HG03442 (cell line): ENCODE measurements at regions not wholly inside any gene's neighbourhood (a gene's known extent, or its start where the extent isn't known, plus 50 kb on each side); places are given as distances from the start of the nearest gene placed in this dataset.

Experiments used
- ATAC-seq: cut with Tn5 transposase; IDR thresholded peaks from one replicate; pipeline ENCODE4 v1.9.1; 2021; ENCODE audit warnings: mild to moderate bottlenecking, moderate library complexity; ENCODE audit not compliant: unreplicated experiment

DNA sequence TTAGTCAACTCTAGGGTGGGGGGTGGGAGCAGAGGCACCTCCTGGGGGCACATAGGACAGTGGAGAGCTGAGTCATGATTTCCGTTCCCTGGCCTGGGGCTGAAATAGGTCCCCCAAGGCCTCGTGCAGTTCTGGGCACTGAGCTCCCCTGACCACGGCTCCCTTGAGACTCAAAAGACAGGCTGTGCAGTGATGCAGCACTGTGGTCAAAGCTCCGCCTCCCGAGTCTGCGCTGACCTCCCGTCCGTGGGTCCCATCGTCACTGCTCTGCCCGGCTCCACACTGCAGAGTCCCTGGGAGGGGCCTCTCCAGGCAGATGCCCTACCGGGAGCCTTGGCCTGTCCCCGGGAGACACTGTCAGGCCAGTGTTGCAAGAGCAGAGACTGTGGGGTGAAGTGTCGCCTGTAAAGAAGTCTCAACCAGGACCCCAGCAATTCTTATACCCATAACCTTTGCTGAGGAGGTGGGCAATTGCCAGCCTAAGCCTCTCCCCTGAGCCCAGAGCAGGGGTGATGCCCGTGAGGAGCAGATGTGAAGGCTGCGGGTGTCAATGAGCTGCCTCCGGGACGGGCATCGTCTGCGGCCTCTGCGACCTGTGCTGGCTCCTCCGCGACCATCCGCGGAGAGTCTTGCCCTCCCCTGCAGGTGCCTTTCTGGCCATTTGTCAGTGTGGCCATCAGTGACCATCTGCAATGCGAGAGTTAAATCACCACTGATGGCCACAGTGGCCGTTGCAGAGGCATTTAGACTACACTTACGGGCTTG, 877.3 kb downstream of the BRD1 start:
- no peak for ATAC-seq

DNA sequence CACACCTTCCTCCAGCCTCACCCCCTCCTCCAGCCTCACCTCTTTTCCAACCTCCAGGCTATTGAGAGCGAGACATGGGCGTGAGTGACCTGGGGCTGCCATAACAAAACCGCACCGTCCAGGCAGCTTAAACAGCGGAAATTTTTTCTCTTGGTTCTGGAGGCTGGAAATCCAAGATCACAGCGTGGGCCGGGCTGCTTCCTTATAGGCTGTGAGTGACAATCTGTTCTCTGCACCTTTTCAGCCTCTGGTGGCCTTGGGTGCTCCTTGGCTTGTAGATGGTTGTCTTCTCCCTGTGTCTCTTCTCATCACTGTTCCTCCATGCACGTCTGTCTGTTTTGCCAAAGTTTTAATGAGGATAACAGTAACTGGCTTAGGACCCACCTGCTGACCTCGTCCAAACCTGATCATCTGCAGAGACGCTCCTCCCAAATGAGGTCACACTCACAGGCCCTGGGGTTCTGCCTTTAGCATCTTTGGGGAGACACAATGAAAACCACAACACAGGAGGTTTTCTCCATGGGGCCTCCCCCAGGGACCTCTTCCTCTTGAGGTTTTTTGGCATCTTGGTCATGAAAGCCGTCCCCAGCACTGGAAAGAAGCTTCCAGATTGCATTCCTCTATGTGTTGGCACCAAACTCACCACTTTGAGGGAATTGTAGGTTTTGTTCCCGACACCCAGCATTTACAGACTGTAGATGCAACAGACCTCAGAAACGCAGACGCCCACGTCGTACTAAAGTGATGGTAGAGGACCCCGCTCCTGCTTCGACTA, 878.1 kb downstream of the BRD1 start:
- no peak for ATAC-seq

DNA sequence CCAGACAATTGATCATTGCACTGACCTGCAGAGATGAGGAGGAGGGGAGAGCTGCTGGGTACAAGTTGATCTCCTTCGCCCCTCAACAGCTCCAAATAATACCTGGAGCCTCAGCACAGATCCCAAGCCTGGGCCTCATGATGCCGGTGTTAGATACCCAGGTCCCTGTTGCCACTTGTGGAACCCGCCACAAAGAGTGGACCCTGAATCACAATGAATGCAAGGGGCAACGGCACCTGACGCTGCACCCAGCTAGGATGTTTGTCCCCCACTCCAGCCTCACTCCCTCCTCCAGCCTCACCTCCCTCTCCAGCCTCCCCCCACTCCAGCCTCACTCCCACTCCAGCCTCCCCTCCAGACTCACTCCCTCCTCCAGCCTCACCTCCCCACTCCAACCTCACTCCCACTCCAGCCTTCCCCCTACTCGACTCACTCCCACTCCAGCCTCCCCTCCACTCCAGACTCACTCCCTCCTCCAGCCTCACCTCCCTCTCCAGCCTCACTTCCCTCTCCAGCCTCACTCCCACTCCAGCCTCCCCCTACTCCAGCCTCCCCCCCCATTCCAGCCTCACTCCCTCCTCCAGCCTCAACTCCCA, 879.0 kb downstream of the BRD1 start:
- no peak for ATAC-seq

DNA sequence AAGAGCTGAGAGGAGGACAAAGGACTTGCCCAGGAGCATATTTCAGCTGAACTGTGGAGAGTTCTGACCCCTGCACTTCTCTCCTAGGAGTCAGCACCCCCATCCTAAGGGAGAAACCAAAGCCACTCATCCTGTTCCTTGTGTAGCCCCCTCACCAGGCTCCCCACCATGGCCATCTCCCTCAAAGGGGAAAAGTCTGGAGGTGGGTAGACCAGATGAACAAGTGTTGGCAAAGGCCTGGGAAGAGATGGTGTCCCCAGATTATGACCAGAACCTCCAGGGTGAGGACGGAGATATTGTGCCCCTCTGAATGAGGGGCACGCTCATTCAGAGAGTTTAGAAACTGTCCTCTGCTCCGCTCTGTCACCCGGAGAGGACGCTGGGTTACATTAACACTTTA, 880.0 kb downstream of the BRD1 start:
- no peak for ATAC-seq

DNA sequence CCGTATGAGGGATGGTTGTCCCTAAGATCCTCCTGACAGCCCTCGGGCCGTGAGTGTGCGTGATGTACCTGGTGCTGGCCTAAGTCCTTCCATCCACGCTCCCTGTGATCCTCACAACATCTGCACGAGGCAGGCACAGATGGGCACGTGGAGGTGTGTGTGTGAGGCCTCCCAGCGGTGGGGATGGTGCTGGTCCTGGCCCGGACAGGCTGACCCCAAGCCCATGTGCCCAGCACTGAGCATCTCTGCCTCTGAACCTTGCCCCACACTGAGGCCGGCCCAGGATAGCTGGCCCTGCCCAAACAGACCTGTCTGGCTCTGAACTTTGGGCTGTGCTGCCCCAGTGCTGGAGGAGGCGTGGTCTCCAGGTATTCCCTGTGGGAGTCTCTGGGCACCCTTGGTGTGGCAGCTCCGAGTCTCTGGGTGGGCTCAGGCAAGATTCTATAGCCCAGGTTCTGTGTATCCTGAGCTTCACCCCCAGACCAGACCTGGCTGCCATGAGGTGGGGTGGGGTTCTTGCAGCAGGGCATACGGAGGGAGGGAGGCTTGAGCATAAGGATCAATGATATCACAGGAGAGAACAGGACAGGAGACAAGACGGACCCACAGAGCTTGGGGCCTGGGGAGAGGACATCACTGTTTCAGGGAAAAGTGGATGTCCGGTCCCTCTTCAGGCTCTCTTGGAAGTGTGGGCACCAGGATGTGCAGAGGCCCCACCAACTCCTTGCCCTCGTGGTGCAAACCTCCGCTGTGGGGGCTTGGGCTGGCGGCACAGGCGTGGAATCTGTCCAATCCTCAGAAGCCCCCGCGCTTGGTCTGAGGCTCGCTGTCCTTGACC, 881.8 kb downstream of the BRD1 start:
- no peak for ATAC-seq

DNA sequence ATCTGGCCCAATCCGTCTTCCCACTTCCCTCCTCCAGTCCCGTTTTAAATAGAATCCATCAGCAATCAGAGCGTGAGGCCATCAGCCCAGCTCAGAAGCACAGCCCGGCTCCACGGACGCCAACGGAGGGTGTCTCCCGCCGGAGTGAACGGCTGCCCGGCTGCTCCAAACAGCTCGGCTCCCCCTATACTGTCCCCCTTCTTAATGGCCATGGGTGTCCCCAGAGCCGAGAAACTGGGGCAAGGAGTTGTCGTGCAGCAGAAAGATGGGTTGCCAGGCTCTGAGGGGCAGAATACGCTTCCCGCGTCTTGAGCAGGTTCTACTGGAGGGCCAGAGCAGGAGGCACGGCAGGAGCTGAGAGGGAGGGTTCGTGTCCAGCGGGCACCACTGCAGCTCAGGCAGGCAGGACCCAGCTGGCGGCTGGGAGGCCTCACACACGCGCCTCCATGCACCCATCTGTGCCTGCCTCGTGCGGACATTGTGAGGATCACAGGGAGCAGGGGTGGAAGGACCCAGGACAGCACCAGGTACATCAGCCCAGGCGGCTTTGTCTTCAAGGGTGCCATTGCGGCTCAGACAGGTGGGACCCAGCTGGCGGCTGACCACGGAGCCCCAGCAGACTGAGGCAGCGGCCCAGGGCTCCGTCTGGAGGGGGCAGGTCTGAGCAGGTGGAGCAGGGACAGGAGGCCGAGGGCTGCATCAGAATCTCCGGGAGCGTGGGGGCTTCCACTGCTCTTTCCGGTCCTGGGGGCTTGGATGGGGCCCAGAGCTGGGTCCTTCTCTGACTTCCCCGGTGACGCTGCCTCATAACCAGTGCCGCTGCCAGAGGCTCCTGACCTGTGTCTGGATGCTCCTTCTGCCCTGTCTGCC, 882.7 kb downstream of the BRD1 start:
- no peak for ATAC-seq

DNA sequence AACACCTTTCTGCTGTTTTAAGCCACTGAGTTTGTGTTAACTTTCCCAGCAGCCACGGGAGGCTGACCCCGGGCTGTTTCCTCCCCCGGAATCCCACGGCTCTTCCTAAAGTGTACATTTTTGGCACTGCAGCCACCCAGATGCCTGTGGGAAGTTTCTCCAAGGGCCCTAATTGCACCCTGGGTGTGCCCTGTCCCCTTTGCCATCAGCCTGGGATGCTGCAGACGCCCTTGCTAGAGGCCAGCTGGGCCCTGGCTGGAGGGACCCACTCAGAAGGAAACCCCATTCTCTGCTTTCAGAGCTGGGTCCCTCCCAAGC, 883.3 kb downstream of the BRD1 start:
- no peak for ATAC-seq

DNA sequence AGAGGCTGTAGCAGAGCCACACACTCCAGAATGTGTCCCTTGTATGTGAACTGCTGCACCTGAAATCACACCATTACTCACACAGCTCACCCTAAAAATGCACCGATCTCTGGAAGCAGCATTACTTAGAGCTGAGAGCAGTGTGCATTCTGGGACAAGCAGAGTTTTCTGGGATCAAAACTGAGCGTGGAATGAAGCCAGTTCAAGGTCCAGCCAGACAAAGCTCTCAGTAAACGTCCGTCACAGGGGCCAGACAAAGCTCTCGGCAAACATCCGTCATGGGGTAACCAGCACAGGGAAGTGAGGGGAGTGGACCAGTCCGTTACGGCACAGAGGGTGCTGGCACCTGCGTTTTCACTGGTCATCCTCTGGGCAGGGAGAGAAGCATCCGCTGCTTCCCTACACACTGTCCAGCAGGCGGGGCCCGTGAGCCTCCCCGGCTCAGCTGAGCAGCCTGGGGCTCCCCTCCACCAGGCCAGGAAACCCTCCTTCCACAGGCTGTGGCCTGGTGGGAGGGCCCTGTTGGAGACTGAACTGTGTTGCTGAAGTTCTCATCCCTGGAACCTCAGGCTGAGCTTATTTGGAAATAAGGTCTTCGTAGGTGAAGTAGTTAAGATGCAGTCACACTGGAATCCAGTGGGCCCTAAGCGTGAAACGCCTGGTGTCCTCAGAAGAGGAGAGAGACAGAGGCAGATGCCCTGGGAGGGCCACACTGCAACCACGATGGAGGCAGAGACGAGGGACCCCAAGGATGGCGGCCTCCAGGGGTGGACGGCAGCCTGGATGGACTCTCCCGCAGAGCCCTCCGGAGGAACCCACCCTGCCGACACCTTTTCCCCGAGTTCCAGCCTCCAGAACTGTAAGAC, 883.9 kb downstream of the BRD1 start:
- ATAC-seq, result no peak

DNA sequence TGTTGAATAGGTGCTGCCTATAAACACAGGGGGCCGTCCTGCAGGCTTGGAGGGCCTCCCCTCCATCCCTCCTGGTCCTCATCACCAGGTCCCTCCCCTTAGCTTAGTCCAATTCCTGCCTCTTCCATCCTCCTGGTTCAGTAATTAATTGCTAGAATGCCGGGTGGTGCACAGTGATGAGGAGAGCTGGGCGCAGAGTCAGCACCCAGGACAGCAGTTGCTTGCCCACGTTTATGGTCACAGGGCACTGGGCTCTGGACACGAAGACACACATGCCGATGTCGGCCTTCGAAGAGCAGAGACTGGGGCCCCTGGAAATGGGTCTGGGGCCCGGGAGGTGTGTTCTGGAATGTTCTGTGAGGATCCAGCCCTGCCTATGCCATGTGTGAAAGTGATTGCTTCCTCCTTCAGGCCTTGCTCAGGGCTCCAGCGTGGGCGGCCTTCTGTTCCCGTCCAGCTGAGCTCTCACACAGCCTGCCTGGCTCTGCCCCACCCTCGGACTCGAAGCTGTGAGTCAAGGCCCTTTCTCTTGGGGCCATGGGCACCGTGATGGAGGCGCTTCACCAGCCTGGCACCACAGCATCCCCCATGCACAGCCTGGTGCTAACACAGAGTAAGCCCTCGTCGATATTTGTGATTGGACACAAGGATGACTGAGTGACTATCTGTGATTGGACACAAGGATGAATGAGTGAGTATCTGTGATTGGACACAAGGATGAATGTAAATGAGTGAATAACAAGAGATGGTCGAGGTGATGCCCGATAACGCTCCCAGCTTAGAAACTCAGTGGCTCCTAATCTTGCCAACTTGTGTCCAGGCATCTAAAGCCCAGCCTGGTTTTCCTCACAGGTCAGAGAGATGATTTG, 884.7 kb downstream of the BRD1 start:
- no peak for ATAC-seq

DNA sequence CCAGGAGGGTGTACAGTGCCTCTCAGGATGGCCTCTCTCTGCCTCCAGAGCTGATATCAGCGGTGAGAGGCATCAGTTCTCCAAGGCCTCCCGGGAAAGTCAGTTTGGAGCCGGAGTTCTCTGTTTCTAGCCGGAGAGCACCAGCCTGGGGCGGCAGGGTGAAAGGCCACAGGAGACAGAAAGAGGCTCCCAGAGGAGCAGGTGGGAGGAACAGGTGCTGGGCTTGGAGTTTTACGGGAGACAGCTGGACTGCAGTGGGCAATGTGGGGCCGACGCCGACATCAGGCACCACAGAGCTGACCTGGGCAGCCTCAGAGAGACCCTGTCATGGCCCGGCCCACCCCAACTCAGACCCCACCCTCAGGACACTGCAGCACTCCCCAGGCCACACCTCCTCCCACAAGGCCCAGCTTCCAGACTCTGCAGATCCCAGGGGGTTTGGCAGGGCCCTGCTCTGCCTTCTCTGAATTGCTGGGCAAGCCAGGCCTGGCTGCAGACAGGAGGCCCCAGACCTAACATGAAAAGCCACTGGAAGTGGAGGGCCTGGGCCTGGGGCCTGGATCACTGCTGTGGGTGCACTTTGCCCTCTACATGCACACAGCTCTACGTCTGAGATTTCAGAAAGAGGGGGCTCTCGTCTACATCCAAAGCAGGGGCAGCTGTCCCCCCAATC, 885.6 kb downstream of the BRD1 start:
- no peak for ATAC-seq

DNA sequence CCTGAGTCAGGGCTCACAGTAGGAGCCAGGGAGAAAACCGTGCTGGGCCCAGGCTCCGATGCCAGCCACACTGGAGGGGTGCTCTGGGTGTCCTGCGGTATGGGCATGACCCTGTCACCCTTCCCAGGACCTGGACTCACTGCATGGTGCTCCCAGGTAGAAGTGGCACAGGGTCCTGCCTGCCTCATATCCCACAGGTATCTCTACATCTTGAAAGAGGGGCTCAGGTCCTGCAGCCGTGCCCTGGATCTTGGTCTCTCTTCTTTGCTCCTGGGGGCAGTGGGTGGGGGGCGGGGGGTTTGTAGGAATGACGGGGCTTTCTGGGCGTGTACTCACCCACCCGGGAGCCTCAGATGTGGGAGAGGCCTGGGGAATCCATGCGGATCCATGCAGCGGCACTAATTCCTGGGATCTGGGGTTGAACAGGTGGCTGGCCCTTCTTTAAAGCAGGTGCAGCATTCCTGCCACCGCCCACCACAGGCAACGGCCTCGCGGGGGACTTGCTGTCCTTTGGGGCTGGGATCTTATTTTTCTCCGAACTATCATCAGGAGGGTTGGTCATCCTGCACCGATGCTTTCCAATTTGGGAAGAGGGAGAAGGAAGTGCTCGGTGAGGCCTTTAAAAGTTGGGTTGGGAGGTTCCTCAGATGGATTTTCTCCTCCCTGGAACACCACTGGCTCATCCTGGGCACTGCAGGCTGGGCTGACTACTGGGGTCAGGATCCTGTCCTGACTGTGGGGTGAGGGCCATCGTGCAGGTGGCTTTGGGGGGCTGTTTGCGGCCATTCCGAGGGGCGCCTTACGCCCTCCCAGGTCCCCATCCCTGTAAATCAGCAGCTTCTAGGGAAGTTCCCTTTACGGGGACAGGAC, 886.4 kb downstream of the BRD1 start:
- no peak for ATAC-seq

DNA sequence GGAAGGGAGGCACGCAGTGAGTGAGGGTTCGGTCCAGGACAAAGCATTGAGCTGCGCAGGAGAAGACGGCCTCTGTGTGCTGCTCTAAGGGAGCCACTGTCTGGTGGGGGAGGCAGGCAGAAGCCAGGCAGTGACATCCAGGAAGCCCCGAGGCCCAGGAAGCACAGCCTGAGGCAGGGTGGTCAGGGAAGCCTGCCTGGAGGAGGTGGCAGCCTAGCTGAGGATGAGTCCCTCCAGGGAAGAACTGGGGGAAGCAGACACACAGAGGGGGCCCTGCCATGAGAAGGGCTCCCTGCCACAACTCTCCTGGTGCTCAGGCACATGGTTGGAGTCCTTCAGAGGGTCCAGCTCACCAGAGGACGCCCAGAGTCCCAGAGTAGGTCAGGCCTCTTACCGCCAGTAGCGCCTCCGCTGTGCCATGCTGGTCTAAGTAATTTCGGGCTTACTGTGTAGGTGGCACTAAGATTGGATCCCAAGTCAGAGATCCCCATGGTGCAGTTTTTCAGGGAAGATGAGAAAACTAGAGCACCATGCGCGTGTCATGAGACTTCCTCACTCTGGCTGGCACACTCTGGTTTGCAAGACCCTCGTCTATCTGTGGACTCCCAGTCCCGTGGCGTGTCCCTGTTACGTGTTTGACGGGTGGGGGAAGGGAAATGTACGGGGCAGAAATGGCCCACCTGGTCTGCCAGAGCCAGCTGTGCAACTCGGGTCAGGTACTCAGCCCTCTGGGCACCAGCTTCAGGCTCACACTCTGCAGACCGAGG, 887.2 kb downstream of the BRD1 start:
- no peak for ATAC-seq

DNA sequence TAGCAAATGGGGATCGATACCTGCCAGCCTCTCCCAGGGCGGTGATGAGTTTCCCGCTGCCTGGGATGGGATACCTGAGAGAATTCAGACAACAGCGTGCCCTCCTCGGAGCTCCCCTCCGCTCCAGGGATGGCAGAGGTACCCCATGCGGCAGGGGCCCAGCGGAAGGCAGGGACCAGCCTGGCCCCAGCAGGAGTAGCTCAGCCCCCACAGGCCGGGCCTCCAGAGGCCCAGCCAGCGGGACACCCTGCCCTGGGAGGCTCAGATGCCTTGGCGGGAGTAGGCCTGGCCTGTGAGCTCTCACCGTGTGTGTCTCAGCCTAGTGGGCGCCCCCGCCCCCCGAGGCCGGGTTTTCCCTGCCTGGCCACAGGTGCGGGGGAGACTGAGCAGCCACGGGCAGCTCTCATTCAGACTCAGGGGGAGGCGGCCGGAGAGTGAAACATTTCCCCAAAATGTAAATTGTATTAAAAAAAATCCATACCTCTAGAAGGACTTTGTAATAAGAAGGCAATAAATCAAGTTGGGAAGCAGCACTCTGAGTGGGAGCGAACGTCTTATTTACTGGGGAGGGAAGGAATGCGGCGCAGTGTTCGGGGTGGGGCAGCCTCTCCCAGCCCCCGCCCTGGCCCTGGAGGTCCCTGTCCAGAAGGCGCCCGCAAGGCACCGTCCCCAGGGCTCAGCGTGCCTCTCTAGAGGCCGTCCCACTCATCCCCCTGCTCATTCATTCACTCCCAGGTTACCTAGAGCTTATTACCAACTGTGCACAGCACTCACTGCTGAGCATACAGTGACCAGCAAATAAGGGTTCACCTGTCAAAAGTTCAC, 888.0 kb downstream of the BRD1 start:
- no peak for ATAC-seq

DNA sequence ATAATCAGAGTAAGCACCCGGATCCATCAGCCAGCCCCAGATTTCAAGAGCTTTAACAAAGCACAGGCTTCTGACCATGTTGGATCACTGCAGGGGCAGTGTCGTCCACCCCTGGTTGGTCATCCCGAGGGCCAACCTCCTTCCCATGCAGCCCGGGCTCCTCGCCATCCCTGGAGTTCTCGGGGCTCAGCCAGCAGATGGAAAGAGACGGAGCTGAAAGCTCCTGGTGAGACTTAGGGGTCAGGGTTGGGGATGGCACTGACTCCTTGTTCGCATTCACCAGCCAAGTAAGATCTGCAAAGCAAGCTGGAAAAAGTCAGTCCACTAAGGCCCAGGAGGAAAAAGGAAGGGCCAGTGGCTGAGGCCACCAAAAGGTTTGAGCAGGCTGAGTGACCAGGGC, 888.9 kb downstream of the BRD1 start:
- ATAC-seq, result no peak

DNA sequence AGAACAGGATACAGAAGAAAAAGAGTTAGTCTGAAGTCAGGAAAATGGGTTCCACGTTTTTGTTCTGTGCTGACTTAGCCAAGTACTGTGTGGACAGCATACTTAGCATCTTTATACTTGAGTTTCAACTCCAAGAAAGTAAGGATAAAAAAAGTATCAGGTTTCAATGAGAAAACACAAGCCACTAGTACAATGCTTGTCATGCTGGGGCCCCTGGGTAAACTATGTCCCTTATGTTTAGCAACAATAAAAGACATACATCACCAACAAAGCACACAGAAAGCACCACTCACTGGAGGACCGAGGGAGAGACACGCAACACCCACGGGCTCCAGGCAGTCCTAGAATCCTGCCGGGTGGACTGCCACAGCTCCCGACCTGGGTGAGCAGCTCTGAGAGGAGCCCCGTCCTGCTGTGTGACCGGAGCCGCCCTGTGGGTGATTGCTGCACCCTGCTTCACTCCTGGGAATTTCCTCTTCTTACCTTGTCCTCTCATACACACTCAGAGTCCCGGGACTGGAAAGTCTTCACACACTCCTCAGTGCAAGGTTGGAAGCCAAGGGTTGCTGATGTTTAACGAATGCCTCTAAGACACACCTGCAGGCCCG, 890.5 kb downstream of the BRD1 start:
- no peak for ATAC-seq
